A549 (cell line): ENCODE measurements at regions not wholly inside any gene's neighbourhood (a gene's known extent, or its start where the extent isn't known, plus 50 kb on each side); places are given as distances from the start of the nearest gene placed in this dataset.

ENCODE experiments used
- ATAC-seq, 2 experiments: fragments of 200-7000 bp in 1 of 2; fragments of >200 bp in 1 of 2; cut with Nextera tagmentation in 1 of 2; cut with Tn5 transposase in 1 of 2; 3 replicates each; pipeline versions ENCODE4 v1.8.0 to v1.9.1; 2018 to 2020; ENCODE audit warnings: mild to moderate bottlenecking in 1 of 2, moderate library complexity in 1 of 2
- CTCF ChIA-PET: fragments of 300-600 bp; sonication (Branson Sonifier 250); formaldehyde crosslinking; extraction: SDS; loops from one replicate; lab custom pipeline; 2021; ENCODE audit warnings: antibody characterized with exemption, inconsistent platforms; lab: Yijun Ruan, JAX
- POLR2A ChIA-PET: fragments of 350-600 bp; formaldehyde crosslinking; extraction: SDS; loops from one replicate; lab custom pipeline; 2021; ENCODE audit warnings: antibody characterized with exemption, inconsistent platforms; lab: Yijun Ruan, JAX
- DNase-seq, 2 experiments: peaks; one replicate each; pipeline versions ENCODE4 v3.0.0 to v3.0.0-alpha.2; 2011 to 2016; ENCODE audit warnings: low read depth in 1 of 2, low spot score in 1 of 2
- FAIRE-seq: peaks from 2 replicates; lab custom pipeline; 2011; peaks lifted over from hg19 to GRCh38; lab: Jason Lieb, UNC
- H3K27ac ChIP-seq, 2 experiments: fragments of >200 bp; sonication (Bioruptor Twin); formaldehyde crosslinking; 3 replicates each; pipeline ENCODE4 v1.5.1; 2016 to 2017
- H3K4me1 ChIP-seq: fragments of >200 bp; sonication (Bioruptor Twin); formaldehyde crosslinking; 3 replicates; pipeline ENCODE4 v1.6.1; 2016
- H3K4me2 ChIP-seq: fragments of >200 bp; sonication (Bioruptor Twin); formaldehyde crosslinking; 3 replicates; pipeline ENCODE4 v1.6.1; 2016
- H3K4me3 ChIP-seq: fragments of >200 bp; sonication (Bioruptor Twin); formaldehyde crosslinking; 3 replicates; pipeline ENCODE4 v1.5.1; 2016
- H3K9me3 ChIP-seq: fragments of >200 bp; sonication (Bioruptor Twin); formaldehyde crosslinking; 3 replicates; pipeline ENCODE4 v1.6.1; 2016
- BCL3 ChIP-seq: fragments of >200 bp; sonication (Bioruptor Twin); formaldehyde crosslinking; IDR thresholded peaks from 3 replicates; pipeline ENCODE4 v1.6.1; 2016
- BHLHE40 ChIP-seq: IDR thresholded peaks from 2 replicates; pipeline ENCODE4 v1.6.1; 2012; ENCODE audit warnings: low read depth, low read length, inconsistent platforms
- CHD2 ChIP-seq: fragments of 150-350 bp; IDR thresholded peaks from 2 replicates; pipeline ENCODE4 v1.6.1; 2014; ENCODE audit warnings: low read length; ENCODE audit not compliant: partially characterized antibody
- EHMT2 ChIP-seq: fragments of 200-600 bp; sonication (generic); IDR thresholded peaks from 2 replicates; pipeline ENCODE4 v1.6.1; 2016; ENCODE audit warnings: antibody characterized with exemption, low read depth, mild to moderate bottlenecking, moderate library complexity
- EP300 ChIP-seq, 2 experiments: fragments of >200 bp; sonication (Bioruptor Twin); formaldehyde crosslinking; IDR thresholded peaks; 2 replicates in 1 of 2; 3 replicates in 1 of 2; pipeline ENCODE4 v1.6.1; 2016 to 2017
- FOSB ChIP-seq: fragments of 250-450 bp; sonication (Bioruptor Pico); IDR thresholded peaks from 2 replicates; pipeline ENCODE4 v1.5.0; 2020; ENCODE audit warnings: mild to moderate bottlenecking, moderate library complexity
- FOSL2 ChIP-seq, 2 experiments: fragments of 450-650 bp in 1 of 2; fragments of >200 bp in 1 of 2; sonication (Bioruptor Twin) in 1 of 2; formaldehyde crosslinking; IDR thresholded peaks; 2 replicates each; pipeline versions ENCODE4 v1.5.0 to v1.6.1; 2016 to 2020; ENCODE audit warnings: mild to moderate bottlenecking in 1 of 2, moderate library complexity in 1 of 2
- HDAC2 ChIP-seq: fragments of 200-600 bp; sonication (generic); IDR thresholded peaks from 2 replicates; pipeline ENCODE4 v1.6.1; 2016
- JUNB ChIP-seq: fragments of >200 bp; sonication (Bioruptor Twin); formaldehyde crosslinking; IDR thresholded peaks from 2 replicates; pipeline ENCODE4 v1.6.1; 2016
- KDM1A ChIP-seq: fragments of 200-600 bp; sonication (generic); IDR thresholded peaks from 2 replicates; pipeline ENCODE4 v1.6.1; 2016; ENCODE audit warnings: low read depth, mild to moderate bottlenecking
- MAZ ChIP-seq: fragments of 150-350 bp; IDR thresholded peaks from 2 replicates; pipeline ENCODE4 v1.6.1; 2014; ENCODE audit warnings: antibody characterized with exemption, low read depth, low read length, borderline replicate concordance
- MYC ChIP-seq: IDR thresholded peaks from 2 replicates; pipeline ENCODE4 v1.6.1; 2012; ENCODE audit warnings: mild to moderate bottlenecking, inconsistent platforms, low read length, improper control_type of control experiment, borderline replicate concordance
- NFE2L2 ChIP-seq: fragments of 150-350 bp; conservative IDR thresholded peaks from 2 replicates; pipeline ENCODE4 v1.6.1; 2014; ENCODE audit warnings: low read length
- PBX3 ChIP-seq: IDR thresholded peaks from 2 replicates; pipeline ENCODE4 v1.6.1; 2012
- POLR2A ChIP-seq: IDR thresholded peaks from 2 replicates; pipeline ENCODE4 v1.6.1; 2012; ENCODE audit warnings: mild to moderate bottlenecking, low read length
- RAD21 ChIP-seq, 2 experiments: fragments of >200 bp in 1 of 2; sonication (Bioruptor Twin) in 1 of 2; formaldehyde crosslinking in 1 of 2; IDR thresholded peaks in 1 of 2; conservative IDR thresholded peaks in 1 of 2; 2 replicates in 1 of 2; 3 replicates in 1 of 2; pipeline ENCODE4 v1.6.1; 2012 to 2018; ENCODE audit warnings: inconsistent platforms in 1 of 2
- RARB ChIP-seq: fragments of 250-450 bp; sonication (Bioruptor Pico); IDR thresholded peaks from 2 replicates; pipeline ENCODE4 v1.8.0; 2021; ENCODE audit warnings: mild to moderate bottlenecking, moderate library complexity
- RCOR1 ChIP-seq: fragments of 150-350 bp; IDR thresholded peaks from 2 replicates; pipeline ENCODE4 v1.6.1; 2014; ENCODE audit warnings: antibody characterized with exemption, low read length, low read depth
- REST ChIP-seq: fragments of 200-600 bp; sonication (generic); IDR thresholded peaks from 2 replicates; pipeline ENCODE4 v1.6.1; 2016; ENCODE audit warnings: antibody characterized with exemption, mild to moderate bottlenecking, moderate library complexity
- TFCP2L1 ChIP-seq: fragments of 250-450 bp; sonication (Bioruptor Pico); IDR thresholded peaks from 2 replicates; pipeline ENCODE4 v1.5.0; 2021; ENCODE audit warnings: mild to moderate bottlenecking
- USF2 ChIP-seq: fragments of 450-650 bp; IDR thresholded peaks from 2 replicates; pipeline ENCODE4 v1.6.1; 2014; ENCODE audit warnings: antibody characterized with exemption
- WGBS: methylation state at CpG from one replicate; pipeline ENCODE4 v1.1.6; 2017; ENCODE audit errors: missing lambda C conversion rate; 5-methylcytosine and 5-hydroxymethylcytosine counted together

GRCh38 chr16:80319181-80319580, 221.6 kb upstream of the DYNLRB2 start:
- POLR2A ChIA-PET, result no interaction called here

GRCh38 chr16:80318107-80318506, 222.7 kb upstream of the DYNLRB2 start:
- H3K4me2 ChIP-seq, result no peak overlapping the region
- no peaks in the 10 kb centered on the region for H3K4me1 ChIP-seq
- peak; percentile 13 for FAIRE-seq
- no peak overlapping the region for H3K4me3 ChIP-seq
- CTCF ChIA-PET, result interaction anchor here (1.0 to 2.6 kb wide), 3 partner anchors 11 to 109 kb away, joined by 3 to 6 read pairs (median 3); no protein-coding TSS in a partner anchor
- POLR2A ChIA-PET, result no interaction called here
- H3K9me3 ChIP-seq, result no peaks in the 10 kb centered on the region
- no peak for ATAC-seq
- WGBS, result 82% methylated on average over 1 of the region's 1 CpG
- DNase-seq, result no peak
- H3K27ac ChIP-seq, result no peak overlapping the region
- no peak for TF ChIP-seq RCOR1
- TF ChIP-seq PBX3, result no peak
- no peak for TF ChIP-seq NFE2L2
- no peak for TF ChIP-seq HDAC2
- TF ChIP-seq EP300 (IDR thresholded peaks at IDR 0.05), result no peak
- TF ChIP-seq USF2, result no peak
- no peak for TF ChIP-seq KDM1A
- TF ChIP-seq JUNB, result no peak
- TF ChIP-seq MAZ, result no peak
- no peak for TF ChIP-seq FOSL2 (IDR thresholded peaks at IDR 0.05)
- TF ChIP-seq FOSL2 (CRISPR knock-in tag; IDR thresholded peaks at IDR 0.05), result no peak
- TF ChIP-seq FOSB (CRISPR knock-in tag), result no peak
- TF ChIP-seq TFCP2L1, result no peak

More at GRCh38 chr16:80319181-80319580, 221.6 kb upstream of the DYNLRB2 start:
- CTCF ChIA-PET, result interaction anchor here (1.0 to 2.6 kb wide), 3 partner anchors 12 to 108 kb away, joined by 3 to 6 read pairs (median 3); no protein-coding TSS in a partner anchor
- TF ChIP-seq POLR2A, result no peak
- TF ChIP-seq RAD21 (conservative IDR thresholded peaks at IDR 0.05 in 1 of 2, IDR thresholded peaks at IDR 0.05 in 1 of 2), result 0 out of 5 replicates have a peak, but pooled peaks of 1 of the 2 experiments have one; percentile 13
- ATAC-seq (no peak), FAIRE-seq (no peak), DNase-seq (no peak)
- WGBS, result 25% methylated on average over 3 of the region's 3 CpGs
- H3K27ac ChIP-seq, result no peak overlapping the region
- H3K4me3 ChIP-seq, result no peak overlapping the region
- no peak overlapping the region for H3K4me2 ChIP-seq
- H3K9me3 ChIP-seq, result no peaks in the 10 kb centered on the region
- H3K4me1 ChIP-seq, result no peaks in the 10 kb centered on the region

- no peak for FAIRE-seq
- Histone ChIP-seq H3K27ac (no peak overlapping the region), H3K4me3 (no peak overlapping the region), H3K9me3 (no peaks in the 10 kb centered on the region), H3K4me1 (no peaks in the 10 kb centered on the region), H3K4me2 (no peak overlapping the region)
- WGBS, result 75% methylated on average over 5 of the region's 8 CpGs
- TF ChIP-seq RARB (CRISPR knock-in tag), result no peak
- peak in 1 of 2 experiments; percentile 6; a peak in 1 of 5 replicates for TF ChIP-seq RAD21 (conservative IDR thresholded peaks at IDR 0.05 in 1 of 2, IDR thresholded peaks at IDR 0.05 in 1 of 2)
- ChIA-PET CTCF (interaction anchor here (2.6 kb wide), 1 partner anchor 10 kb away, joined by 6 read pairs; no protein-coding TSS in a partner anchor), POLR2A (no interaction called here)
- peak in 1 of 2 experiments; percentile 17 for DNase-seq
- peak; percentile 62 to 79; a peak in 3 of 6 replicates for ATAC-seq
These were observed 223.2 kb upstream of the DYNLRB2 start for GRCh38 chr16:80317599-80318037.

GRCh38 chr16:80317116-80317515, 223.7 kb upstream of the DYNLRB2 start:
- no peak for DNase-seq
- ATAC-seq, result no peak
- Histone ChIP-seq H3K27ac (no peak overlapping the region), H3K4me3 (no peak overlapping the region), H3K4me2 (no peak overlapping the region), H3K9me3 (no peaks in the 10 kb centered on the region), H3K4me1 (no peaks in the 10 kb centered on the region)
- ChIA-PET POLR2A (no interaction called here), CTCF (interaction anchor here (2.6 kb wide), 1 partner anchor 10 kb away, joined by 6 read pairs; no protein-coding TSS in a partner anchor)
- no peak for TF ChIP-seq FOSL2 (IDR thresholded peaks at IDR 0.05)
- TF ChIP-seq FOSL2 (CRISPR knock-in tag; IDR thresholded peaks at IDR 0.05), result no peak
- no peak for TF ChIP-seq CHD2
- no peak for TF ChIP-seq NFE2L2
- TF ChIP-seq MYC, result no peak
- no peak for TF ChIP-seq REST
- no peak for TF ChIP-seq EHMT2
- TF ChIP-seq BHLHE40, result no peak
- TF ChIP-seq BCL3, result no peak
- no peak for FAIRE-seq
- 77% methylated on average over 10 of the region's 10 CpGs for WGBS
